Kidney epithelial cell (primary cell): ENCODE measurements at regions not wholly inside any gene's neighbourhood (a gene's known extent, or its start where the extent isn't known, plus 50 kb on each side); places are given as distances from the start of the nearest gene placed in this dataset.
A peak's percentile ranks its signal among the peaks of the same experiment; 100 is the strongest.

ENCODE experiments used
- DNase-seq: peaks from one replicate; pipeline ENCODE4 v3.0.0-alpha.2; 2010; ENCODE audit warnings: low read depth
- H3K27me3 ChIP-seq: 2 replicates; pipeline ENCODE4 v1.6.0; 2011; ENCODE audit warnings: low read length; ENCODE audit not compliant: control insufficient read depth, insufficient read depth
- H3K36me3 ChIP-seq: 2 replicates; pipeline ENCODE4 v1.5.1; 2011; ENCODE audit warnings: low read length; ENCODE audit not compliant: control insufficient read depth, insufficient read depth
- H3K4me3 ChIP-seq: 2 replicates; pipeline ENCODE4 v1.5.1; 2011; ENCODE audit warnings: low read depth, mild to moderate bottlenecking, control low read depth, low read length
- CTCF ChIP-seq: IDR thresholded peaks from 2 replicates; pipeline ENCODE4 v1.5.1; 2011; ENCODE audit warnings: mild to moderate bottlenecking, moderate library complexity, low read length, control low read depth, inconsistent platforms; ENCODE audit not compliant: insufficient read depth, poor library complexity, severe bottlenecking

GRCh38 chr1:81702903-81703302 is 97.8 kb upstream of the ADGRL2 start:
- no peak for TF ChIP-seq CTCF

GRCh38 chr1:81702079-81702715 is 98.5 kb upstream of the ADGRL2 start:
- no peak for DNase-seq
- H3K4me3 ChIP-seq = no peak overlapping the region
- TF ChIP-seq CTCF = no peak

More at GRCh38 chr1:81702903-81703302, 97.8 kb upstream of the ADGRL2 start:
- DNase-seq = no peak
- Histone ChIP-seq H3K27me3 (no peaks in the 10 kb centered on the region), H3K36me3 (no peaks in the 10 kb centered on the region), H3K4me3 (no peak overlapping the region)

GRCh38 chr1:81700728-81701470 is 99.8 kb upstream of the ADGRL2 start:
- no peak for DNase-seq
- Histone ChIP-seq H3K36me3 (no peaks in the 10 kb centered on the region), H3K27me3 (no peaks in the 10 kb centered on the region), H3K4me3 (no peak overlapping the region)
- no peak for TF ChIP-seq CTCF

More at GRCh38 chr1:81702079-81702715, 98.5 kb upstream of the ADGRL2 start:
- no peaks in the 10 kb centered on the region for H3K36me3 ChIP-seq
- no peaks in the 10 kb centered on the region for H3K27me3 ChIP-seq

GRCh38 chr1:81699234-81699633 is 101.5 kb upstream of the ADGRL2 start:
- Histone ChIP-seq H3K4me3 (no peak overlapping the region), H3K27me3 (no peaks in the 10 kb centered on the region), H3K36me3 (no peaks in the 10 kb centered on the region)
- TF ChIP-seq CTCF = no peak
- peak; percentile 52 for DNase-seq

GRCh38 chr1:81695741-81696140 is 105.0 kb upstream of the ADGRL2 start:
- Histone ChIP-seq H3K27me3 (no peaks in the 10 kb centered on the region), H3K36me3 (no peaks in the 10 kb centered on the region), H3K4me3 (no peak overlapping the region)
- no peak for DNase-seq
- no peak for TF ChIP-seq CTCF
